ENCODE measurements at regions not wholly inside any gene's neighbourhood (a gene's known extent, or its start where the extent isn't known, plus 50 kb on each side); places are given as distances from the start of the nearest gene placed in this dataset.

DNA sequence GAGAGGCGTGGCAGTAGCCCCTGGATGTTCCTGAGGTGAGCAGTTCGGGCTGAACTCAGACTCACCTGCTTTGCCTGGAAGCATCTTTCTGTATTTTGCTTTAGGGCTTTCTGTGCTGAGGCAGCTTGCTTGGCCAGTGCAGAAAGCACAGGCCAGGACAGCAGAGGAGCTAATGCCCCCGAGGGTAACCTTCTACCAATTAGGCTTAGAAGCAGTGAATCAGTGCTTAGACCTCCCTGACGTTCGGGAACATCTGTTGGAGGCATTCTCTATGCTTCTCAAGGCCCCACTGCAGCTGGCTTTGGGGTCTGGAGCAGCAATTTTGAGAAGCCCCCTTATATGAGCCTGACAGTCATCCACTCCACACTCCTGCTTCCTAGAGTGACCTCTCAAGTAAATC, 350.7 kb upstream of the PROK2 start:
- TF ChIP-seq POLR2AphosphoS5 (IDR thresholded peaks at IDR 0.05; ENCODE audit: low read depth, low read length) (no peak), SIN3A (IDR thresholded peaks at IDR 0.05; ENCODE audit: borderline replicate concordance, insufficient read depth, low read depth, low read length) (no peak)
- TF ChIP-seq, protein P1, sequence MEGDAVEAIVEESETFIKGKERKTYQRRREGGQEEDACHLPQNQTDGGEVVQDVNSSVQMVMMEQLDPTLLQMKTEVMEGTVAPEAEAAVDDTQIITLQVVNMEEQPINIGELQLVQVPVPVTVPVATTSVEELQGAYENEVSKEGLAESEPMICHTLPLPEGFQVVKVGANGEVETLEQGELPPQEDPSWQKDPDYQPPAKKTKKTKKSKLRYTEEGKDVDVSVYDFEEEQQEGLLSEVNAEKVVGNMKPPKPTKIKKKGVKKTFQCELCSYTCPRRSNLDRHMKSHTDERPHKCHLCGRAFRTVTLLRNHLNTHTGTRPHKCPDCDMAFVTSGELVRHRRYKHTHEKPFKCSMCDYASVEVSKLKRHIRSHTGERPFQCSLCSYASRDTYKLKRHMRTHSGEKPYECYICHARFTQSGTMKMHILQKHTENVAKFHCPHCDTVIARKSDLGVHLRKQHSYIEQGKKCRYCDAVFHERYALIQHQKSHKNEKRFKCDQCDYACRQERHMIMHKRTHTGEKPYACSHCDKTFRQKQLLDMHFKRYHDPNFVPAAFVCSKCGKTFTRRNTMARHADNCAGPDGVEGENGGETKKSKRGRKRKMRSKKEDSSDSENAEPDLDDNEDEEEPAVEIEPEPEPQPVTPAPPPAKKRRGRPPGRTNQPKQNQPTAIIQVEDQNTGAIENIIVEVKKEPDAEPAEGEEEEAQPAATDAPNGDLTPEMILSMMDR (IDR thresholded peaks at IDR 0.05): no peak
